Keratinocyte (primary cell): ENCODE measurements at regions not wholly inside any gene's neighbourhood (a gene's known extent, or its start where the extent isn't known, plus 50 kb on each side); places are given as distances from the start of the nearest gene placed in this dataset.

ENCODE experiments used
- DNase-seq: peaks from one replicate; pipeline ENCODE4 v3.0.0-alpha.2; 2011; ENCODE audit warnings: low read depth, missing footprints, low spot score
- FAIRE-seq: peaks from 2 replicates; lab custom pipeline; 2011; peaks lifted over from hg19 to GRCh38; lab: Jason Lieb, UNC
- H2AFZ ChIP-seq: 2 replicates; pipeline ENCODE4 v1.6.0; 2012; ENCODE audit warnings: low read length, control low read depth, inconsistent platforms; ENCODE audit not compliant: control insufficient read depth
- H3K27ac ChIP-seq: 2 replicates; pipeline ENCODE4 v1.5.1; 2011; ENCODE audit warnings: low read length; ENCODE audit not compliant: control insufficient read depth, insufficient read depth
- H3K27me3 ChIP-seq: 3 replicates; pipeline ENCODE4 v1.6.0; 2011; ENCODE audit warnings: low read length; ENCODE audit not compliant: control insufficient read depth, insufficient read depth; ENCODE audit errors: extremely low read depth
- H3K36me3 ChIP-seq, 2 experiments: 2 replicates in 1 of 2; 3 replicates in 1 of 2; pipeline ENCODE4 v1.5.1; 2011; ENCODE audit warnings: low read length in 2 of 2, mild to moderate bottlenecking in 1 of 2; ENCODE audit not compliant: control insufficient read depth in 2 of 2, insufficient read depth in 2 of 2; ENCODE audit errors: extremely low read depth in 1 of 2
- H3K4me1 ChIP-seq: 3 replicates; pipeline ENCODE4 v1.5.1; 2011; ENCODE audit warnings: low read length; ENCODE audit not compliant: control insufficient read depth, insufficient read depth; ENCODE audit errors: extremely low read depth
- H3K4me2 ChIP-seq: 3 replicates; pipeline ENCODE4 v1.6.0; 2011; ENCODE audit warnings: low read depth, low read length; ENCODE audit not compliant: control insufficient read depth, insufficient read depth; ENCODE audit errors: extremely low read depth
- H3K4me3 ChIP-seq, 3 experiments: fragments of 200-600 bp in 1 of 3; sonication (generic) in 1 of 3; 2 replicates in 2 of 3; 3 replicates in 1 of 3; pipeline ENCODE4 v1.5.1; 2011 to 2016; ENCODE audit warnings: low read length in 3 of 3, mild to moderate bottlenecking in 3 of 3, control low read depth in 2 of 3, inconsistent platforms in 1 of 3, low read depth in 1 of 3, mixed read lengths in 1 of 3, mixed run types in 1 of 3, moderate library complexity in 1 of 3; ENCODE audit not compliant: control insufficient read depth in 2 of 3, insufficient read depth in 2 of 3; ENCODE audit errors: extremely low read depth in 1 of 3
- H3K79me2 ChIP-seq: 2 replicates; pipeline ENCODE4 v1.6.0; 2012; ENCODE audit warnings: low read length; ENCODE audit not compliant: control insufficient read depth, insufficient read depth
- H3K9ac ChIP-seq: 3 replicates; pipeline ENCODE4 v1.6.0; 2011; ENCODE audit warnings: low read length; ENCODE audit not compliant: control insufficient read depth, insufficient read depth; ENCODE audit errors: extremely low read depth
- H3K9me1 ChIP-seq: 3 replicates; pipeline ENCODE4 v1.6.0; 2011; ENCODE audit warnings: low read length; ENCODE audit not compliant: control insufficient read depth, insufficient read depth; ENCODE audit errors: extremely low read depth
- H3K9me3 ChIP-seq: 2 replicates; pipeline ENCODE4 v1.5.1; 2012; ENCODE audit warnings: low read depth, low read length; ENCODE audit not compliant: control insufficient read depth
- H4K20me1 ChIP-seq: 3 replicates; pipeline ENCODE4 v1.6.0; 2011; ENCODE audit warnings: low read length; ENCODE audit not compliant: control insufficient read depth, insufficient read depth; ENCODE audit errors: extremely low read depth
- EZH2 ChIP-seq: IDR thresholded peaks from one replicate; pipeline ENCODE4 v1.6.1; 2012; ENCODE audit warnings: inconsistent platforms, mild to moderate bottlenecking, low read length, moderate library complexity
- dilution Hi-C: fragments of 300-500 bp; cut with MboI; formaldehyde crosslinking; loops from one replicate; pipeline ENCODE4 v1.7.0; 2020; ENCODE audit warnings: low sequenced_read_pairs; ENCODE audit not compliant: extremely low pct_ligation_motif_present
- TF ChIP-seq, protein P1 (sequence below), 3 experiments: IDR thresholded peaks in 1 of 3; conservative IDR thresholded peaks in 1 of 3; optimal IDR thresholded peaks in 1 of 3; 2 replicates in 2 of 3; 3 replicates in 1 of 3; pipeline versions ENCODE3 to v1.5.1; 2011; ENCODE audit warnings: low read length in 3 of 3, mild to moderate bottlenecking in 3 of 3, moderate library complexity in 2 of 3, control low read depth in 1 of 3, inconsistent platforms in 1 of 3; ENCODE audit not compliant: insufficient read depth in 2 of 3; ENCODE audit errors: extremely low read depth in 1 of 3

GRCh38 chr6:47180633-47181032, 129.1 kb downstream of the TNFRSF21 start:
- H3K27ac ChIP-seq: peak overlapping the region; percentile 43
- FAIRE-seq (peak; percentile 76), DNase-seq (no peak)
- no peak overlapping the region for H3K9ac ChIP-seq
- peaks cover 11% of the 10 kb centered on the region for H3K4me1 ChIP-seq
- no peak overlapping the region for H3K4me3 ChIP-seq
- H3K4me2 ChIP-seq: peak overlapping the region; percentile 22
- no peaks in the 10 kb centered on the region for H4K20me1 ChIP-seq
- no peaks in the 10 kb centered on the region for H3K36me3 ChIP-seq
- H2AFZ ChIP-seq: no peak overlapping the region
- no peaks in the 10 kb centered on the region for H3K27me3 ChIP-seq
- H3K9me1 ChIP-seq: no peaks in the 10 kb centered on the region
- dilution Hi-C loops: no loop called here
- no peaks in the 10 kb centered on the region for H3K9me3 ChIP-seq
- TF ChIP-seq EZH2: no peak
- TF ChIP-seq, protein P1, sequence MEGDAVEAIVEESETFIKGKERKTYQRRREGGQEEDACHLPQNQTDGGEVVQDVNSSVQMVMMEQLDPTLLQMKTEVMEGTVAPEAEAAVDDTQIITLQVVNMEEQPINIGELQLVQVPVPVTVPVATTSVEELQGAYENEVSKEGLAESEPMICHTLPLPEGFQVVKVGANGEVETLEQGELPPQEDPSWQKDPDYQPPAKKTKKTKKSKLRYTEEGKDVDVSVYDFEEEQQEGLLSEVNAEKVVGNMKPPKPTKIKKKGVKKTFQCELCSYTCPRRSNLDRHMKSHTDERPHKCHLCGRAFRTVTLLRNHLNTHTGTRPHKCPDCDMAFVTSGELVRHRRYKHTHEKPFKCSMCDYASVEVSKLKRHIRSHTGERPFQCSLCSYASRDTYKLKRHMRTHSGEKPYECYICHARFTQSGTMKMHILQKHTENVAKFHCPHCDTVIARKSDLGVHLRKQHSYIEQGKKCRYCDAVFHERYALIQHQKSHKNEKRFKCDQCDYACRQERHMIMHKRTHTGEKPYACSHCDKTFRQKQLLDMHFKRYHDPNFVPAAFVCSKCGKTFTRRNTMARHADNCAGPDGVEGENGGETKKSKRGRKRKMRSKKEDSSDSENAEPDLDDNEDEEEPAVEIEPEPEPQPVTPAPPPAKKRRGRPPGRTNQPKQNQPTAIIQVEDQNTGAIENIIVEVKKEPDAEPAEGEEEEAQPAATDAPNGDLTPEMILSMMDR (optimal IDR thresholded peaks at IDR 0.05 in 1 of 3, IDR thresholded peaks at IDR 0.05 in 1 of 3, conservative IDR thresholded peaks at IDR 0.05 in 1 of 3; ENCODE audit: extremely low read depth in 1 of 3, insufficient read depth in 2 of 3, low read length in 3 of 3): peak in 2 of 3 experiments; percentile 28 to 43
- no peaks in the 10 kb centered on the region for H3K79me2 ChIP-seq

- no peaks in the 10 kb centered on the region for H3K27me3 ChIP-seq
- no peak overlapping the region for H3K27ac ChIP-seq
- H3K4me1 ChIP-seq: peaks cover 11% of the 10 kb centered on the region
- H3K4me3 ChIP-seq: no peak overlapping the region
- no peak overlapping the region for H3K9ac ChIP-seq
- no peak for TF ChIP-seq EZH2
- TF ChIP-seq, protein P1 (optimal IDR thresholded peaks at IDR 0.05 in 1 of 3, IDR thresholded peaks at IDR 0.05 in 1 of 3, conservative IDR thresholded peaks at IDR 0.05 in 1 of 3; ENCODE audit: extremely low read depth in 1 of 3, insufficient read depth in 2 of 3, low read length in 3 of 3): no peak
- H3K4me2 ChIP-seq: no peak overlapping the region
- dilution Hi-C loops: no loop called here
- no peaks in the 10 kb centered on the region for H3K9me1 ChIP-seq
- DNase-seq: no peak
- no peaks in the 10 kb centered on the region for H4K20me1 ChIP-seq
- H2AFZ ChIP-seq: no peak overlapping the region
- no peaks in the 10 kb centered on the region for H3K36me3 ChIP-seq
- no peaks in the 10 kb centered on the region for H3K9me3 ChIP-seq
- H3K79me2 ChIP-seq: no peaks in the 10 kb centered on the region
- no peak for FAIRE-seq
Observed at GRCh38 chr6:47179286-47179685, 130.4 kb downstream of the TNFRSF21 start.
